ENCODE measurements at regions not wholly inside any gene's neighbourhood (a gene's known extent, or its start where the extent isn't known, plus 50 kb on each side); places are given as distances from the start of the nearest gene placed in this dataset.
"Not testable (repeated sequence)": the region's sequence is repeated elsewhere in the genome, so short reads cannot be mapped to it uniquely, and the experiment has no call there.

- Mint-ChIP-seq H3K27ac (no peak overlapping the region), H3K9me3 (peaks cover 8% of the 10 kb centered on the region), H3K36me3 (ENCODE audit: low read depth) (no peaks in the 10 kb centered on the region), H3K4me1 (ENCODE audit: low read depth) (no peaks in the 10 kb centered on the region), H3K27me3 (no peaks in the 10 kb centered on the region), H3K4me3 (no peak overlapping the region)
- ChIA-PET POLR2A (no interaction called here), CTCF (no interaction called here)
- ATAC-seq (ENCODE audit: poor library complexity) (no peak), DNase-seq (no peak)
- Histone ChIP-seq H3K36me3 (ENCODE audit: insufficient read depth, low read length) (no peaks in the 10 kb centered on the region), H3K4me3 (ENCODE audit: low read length) (no peak overlapping the region), H3K27me3 (ENCODE audit: control insufficient read depth in 1 of 2, insufficient read depth in 2 of 2, low read length in 2 of 2) (no peaks in the 10 kb centered on the region), H3K4me1 (ENCODE audit: insufficient read depth, low read length) (no peaks in the 10 kb centered on the region), H3K27ac (ENCODE audit: low read depth in 1 of 2, low read length in 2 of 2) (no peak overlapping the region), H3K9me3 (ENCODE audit: control insufficient read depth in 1 of 2, insufficient read depth in 1 of 2, low read length in 2 of 2) (no peaks in the 10 kb centered on the region)
- intact Hi-C loops (cut with DNase I, micrococcal nuclease): no loop called here
- TF ChIP-seq, protein P1, sequence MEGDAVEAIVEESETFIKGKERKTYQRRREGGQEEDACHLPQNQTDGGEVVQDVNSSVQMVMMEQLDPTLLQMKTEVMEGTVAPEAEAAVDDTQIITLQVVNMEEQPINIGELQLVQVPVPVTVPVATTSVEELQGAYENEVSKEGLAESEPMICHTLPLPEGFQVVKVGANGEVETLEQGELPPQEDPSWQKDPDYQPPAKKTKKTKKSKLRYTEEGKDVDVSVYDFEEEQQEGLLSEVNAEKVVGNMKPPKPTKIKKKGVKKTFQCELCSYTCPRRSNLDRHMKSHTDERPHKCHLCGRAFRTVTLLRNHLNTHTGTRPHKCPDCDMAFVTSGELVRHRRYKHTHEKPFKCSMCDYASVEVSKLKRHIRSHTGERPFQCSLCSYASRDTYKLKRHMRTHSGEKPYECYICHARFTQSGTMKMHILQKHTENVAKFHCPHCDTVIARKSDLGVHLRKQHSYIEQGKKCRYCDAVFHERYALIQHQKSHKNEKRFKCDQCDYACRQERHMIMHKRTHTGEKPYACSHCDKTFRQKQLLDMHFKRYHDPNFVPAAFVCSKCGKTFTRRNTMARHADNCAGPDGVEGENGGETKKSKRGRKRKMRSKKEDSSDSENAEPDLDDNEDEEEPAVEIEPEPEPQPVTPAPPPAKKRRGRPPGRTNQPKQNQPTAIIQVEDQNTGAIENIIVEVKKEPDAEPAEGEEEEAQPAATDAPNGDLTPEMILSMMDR (IDR thresholded peaks at IDR 0.05): no peak
Measured at GRCh38 chr4:91846233-91846632, 457.5 kb upstream of the GRID2 start.

DNA sequence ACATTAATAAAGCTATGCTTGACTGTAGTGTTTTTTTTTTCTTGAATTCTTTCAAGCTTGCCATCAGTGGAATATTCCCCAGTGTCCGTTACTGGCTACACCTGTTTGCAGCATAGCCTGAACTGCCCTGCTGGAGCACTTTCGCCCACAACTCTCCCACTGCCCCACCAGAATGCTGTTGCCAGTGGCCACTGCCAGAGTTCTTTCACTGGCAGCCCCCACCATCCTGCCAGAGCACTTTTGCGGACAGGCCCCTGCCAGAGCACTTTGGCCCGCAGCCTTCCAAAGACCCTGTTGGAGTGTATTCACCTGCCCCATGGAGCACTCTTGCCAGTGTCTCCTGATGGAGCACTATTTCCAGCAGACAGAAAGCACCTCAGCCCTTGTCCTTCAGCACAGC is 452.3 kb upstream of the GRID2 start:
- Histone ChIP-seq H3K36me3 (ENCODE audit: insufficient read depth, low read length) (no peaks in the 10 kb centered on the region), H3K9me3 (ENCODE audit: control insufficient read depth in 1 of 2, insufficient read depth in 1 of 2, low read length in 2 of 2) (peaks cover 0 to 4% of the 10 kb centered on the region in 2 experiments), H3K27ac (ENCODE audit: low read depth in 1 of 2, low read length in 2 of 2) (no peak overlapping the region), H3K27me3 (ENCODE audit: control insufficient read depth in 1 of 2, insufficient read depth in 2 of 2, low read length in 2 of 2) (no peaks in the 10 kb centered on the region), H3K4me3 (ENCODE audit: low read length) (no peak overlapping the region), H3K4me1 (ENCODE audit: insufficient read depth, low read length) (no peaks in the 10 kb centered on the region)
- no peaks in the 10 kb centered on the region for H3K4me1 Mint-ChIP-seq (ENCODE audit: low read depth)
- DNase-seq (no peak), ATAC-seq (ENCODE audit: poor library complexity) (no peak)
- peaks cover 12% of the 10 kb centered on the region for H3K9me3 Mint-ChIP-seq
- H3K27me3 Mint-ChIP-seq: no peaks in the 10 kb centered on the region
- no peaks in the 10 kb centered on the region for H3K36me3 Mint-ChIP-seq (ENCODE audit: low read depth)
- CTCF ChIA-PET: no interaction called here
- TF ChIP-seq, protein P1 (IDR thresholded peaks at IDR 0.05): no peak
- intact Hi-C loops (cut with DNase I, micrococcal nuclease): no loop called here
- H3K27ac Mint-ChIP-seq: no peak overlapping the region
- H3K4me3 Mint-ChIP-seq: no peak overlapping the region
- POLR2A ChIA-PET: no interaction called here

DNA sequence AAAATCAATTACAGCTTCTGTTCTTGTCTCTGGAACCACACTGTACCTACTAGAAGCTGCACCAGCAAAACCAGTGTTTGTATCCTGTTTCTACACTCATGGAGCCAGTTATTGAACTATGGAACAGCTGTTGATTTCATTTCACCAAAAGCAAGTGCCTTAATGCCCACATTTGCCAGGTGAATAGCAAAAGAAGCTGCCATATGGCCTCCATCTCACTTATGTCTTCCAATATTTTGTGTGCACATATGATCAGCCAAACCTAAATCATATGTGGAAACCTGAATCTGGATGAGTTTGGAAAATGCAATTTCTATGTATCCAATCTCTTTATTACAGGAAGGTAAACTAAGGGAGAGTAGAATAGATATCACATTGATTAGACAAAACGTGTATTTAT is 415.8 kb upstream of the GRID2 start:
- no peak overlapping the region for H3K27ac Mint-ChIP-seq
- CTCF ChIA-PET: no interaction called here
- Histone ChIP-seq H3K36me3 (ENCODE audit: insufficient read depth, low read length) (no peaks in the 10 kb centered on the region), H3K4me3 (ENCODE audit: low read length) (no peak overlapping the region), H3K4me1 (ENCODE audit: insufficient read depth, low read length) (no peaks in the 10 kb centered on the region), H3K9me3 (ENCODE audit: control insufficient read depth in 1 of 2, insufficient read depth in 1 of 2, low read length in 2 of 2) (no peaks in the 10 kb centered on the region), H3K27ac (ENCODE audit: low read depth in 1 of 2, low read length in 2 of 2) (no peak overlapping the region), H3K27me3 (ENCODE audit: control insufficient read depth in 1 of 2, insufficient read depth in 2 of 2, low read length in 2 of 2) (no peaks in the 10 kb centered on the region)
- H3K36me3 Mint-ChIP-seq (ENCODE audit: low read depth): no peaks in the 10 kb centered on the region
- TF ChIP-seq, protein P1 (IDR thresholded peaks at IDR 0.05): no peak
- DNase-seq (no peak), ATAC-seq (ENCODE audit: poor library complexity) (no peak)
- POLR2A ChIA-PET: no interaction called here
- peaks cover 4% of the 10 kb centered on the region for H3K9me3 Mint-ChIP-seq
- intact Hi-C loops (cut with DNase I, micrococcal nuclease): no loop called here
- no peaks in the 10 kb centered on the region for H3K4me1 Mint-ChIP-seq (ENCODE audit: low read depth)
- no peaks in the 10 kb centered on the region for H3K27me3 Mint-ChIP-seq
- H3K4me3 Mint-ChIP-seq: no peak overlapping the region

DNA sequence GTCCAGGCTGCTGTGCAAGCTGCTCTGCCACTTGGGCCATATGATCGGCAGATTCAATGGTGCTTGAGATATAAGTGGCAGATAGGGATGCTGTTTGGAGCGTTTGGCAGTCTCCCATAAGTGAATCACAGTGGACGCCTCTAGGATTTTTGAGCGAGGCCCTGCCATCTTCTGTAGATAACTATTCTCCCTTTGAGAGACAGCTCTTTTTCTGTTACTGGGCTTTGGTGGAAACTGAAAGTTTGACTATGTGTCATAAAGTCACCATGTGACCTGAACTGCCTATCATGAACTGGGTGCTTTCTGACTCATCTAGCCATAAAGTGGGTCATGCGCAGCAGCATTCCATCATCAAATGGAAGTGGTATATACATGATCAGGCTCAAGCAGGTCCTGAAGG is 412.5 kb upstream of the GRID2 start:
- H3K27me3 ChIP-seq (ENCODE audit: control insufficient read depth in 1 of 2, insufficient read depth in 2 of 2, low read length in 2 of 2); H3K27ac Mint-ChIP-seq; H3K4me1 ChIP-seq (ENCODE audit: insufficient read depth, low read length); H3K27me3 Mint-ChIP-seq; H3K27ac ChIP-seq (ENCODE audit: low read depth in 1 of 2, low read length in 2 of 2); H3K4me3 ChIP-seq (ENCODE audit: low read length); H3K36me3 Mint-ChIP-seq (ENCODE audit: low read depth); POLR2A ChIA-PET; DNase-seq; H3K4me3 Mint-ChIP-seq; H3K36me3 ChIP-seq (ENCODE audit: insufficient read depth, low read length); H3K4me1 Mint-ChIP-seq (ENCODE audit: low read depth); intact Hi-C loops (cut with DNase I, micrococcal nuclease); ATAC-seq (ENCODE audit: poor library complexity); H3K9me3 Mint-ChIP-seq; H3K9me3 ChIP-seq (ENCODE audit: control insufficient read depth in 1 of 2, insufficient read depth in 1 of 2, low read length in 2 of 2); CTCF ChIA-PET: not testable (repeated sequence)

Measured in CD4-positive, alpha-beta T cell (primary cell).